H9 (cell line): ENCODE measurements at regions not wholly inside any gene's neighbourhood (a gene's known extent, or its start where the extent isn't known, plus 50 kb on each side); places are given as distances from the start of the nearest gene placed in this dataset.

ENCODE experiments used
- DNase-seq: peaks from one replicate; pipeline ENCODE4 v3.0.0-alpha.2; 2017
- H2AFZ ChIP-seq: one replicate; pipeline ENCODE4 v1.6.1; 2013; ENCODE audit warnings: mild to moderate bottlenecking, low read length, control low read depth, moderate library complexity
- H2AK5ac ChIP-seq: 2 replicates; pipeline ENCODE4 v1.6.1; 2013; ENCODE audit warnings: low read length, control low read depth, mixed read lengths; ENCODE audit not compliant: insufficient read length
- H2BK120ac ChIP-seq: one replicate; pipeline ENCODE4 v1.6.1; 2013; ENCODE audit warnings: low read depth, mild to moderate bottlenecking, low read length, control low read depth, inconsistent platforms; ENCODE audit not compliant: poor library complexity, severe bottlenecking
- H2BK12ac ChIP-seq: 2 replicates; pipeline ENCODE4 v1.6.1; 2013; ENCODE audit warnings: low read length, control low read depth, mixed read lengths, low read depth; ENCODE audit not compliant: insufficient read length
- H2BK15ac ChIP-seq: 2 replicates; pipeline ENCODE4 v1.6.1; 2013; ENCODE audit warnings: low read depth, low read length, control low read depth
- H2BK20ac ChIP-seq: one replicate; pipeline ENCODE4 v1.6.1; 2013; ENCODE audit warnings: low read depth, mild to moderate bottlenecking, low read length, control low read depth, inconsistent platforms; ENCODE audit not compliant: poor library complexity, severe bottlenecking
- H2BK5ac ChIP-seq: 2 replicates; pipeline ENCODE4 v1.6.1; 2013; ENCODE audit warnings: low read length, control low read depth, mixed read lengths; ENCODE audit not compliant: insufficient read length
- H3K14ac ChIP-seq: 2 replicates; pipeline ENCODE4 v1.6.1; 2013; ENCODE audit warnings: low read length, control low read depth; ENCODE audit not compliant: insufficient read depth
- H3K18ac ChIP-seq: 2 replicates; pipeline ENCODE4 v1.6.1; 2013; ENCODE audit warnings: low read depth, mild to moderate bottlenecking, mixed read lengths, low read length, control low read depth; ENCODE audit not compliant: insufficient read length
- H3K23ac ChIP-seq: 2 replicates; pipeline ENCODE4 v1.6.1; 2013; ENCODE audit warnings: low read length, control low read depth, mixed read lengths, low read depth; ENCODE audit not compliant: insufficient read length
- H3K23me2 ChIP-seq: 2 replicates; pipeline ENCODE4 v1.6.1; 2013; ENCODE audit warnings: low read depth, mild to moderate bottlenecking, mixed read lengths, low read length, control low read depth; ENCODE audit not compliant: insufficient read length, poor library complexity, severe bottlenecking
- H3K27ac ChIP-seq: 2 replicates; pipeline ENCODE4 v1.5.1; 2013; ENCODE audit warnings: low read length, control low read depth, mixed read lengths, low read depth; ENCODE audit not compliant: insufficient read length
- H3K27me3 ChIP-seq: 2 replicates; pipeline ENCODE4 v1.6.1; 2013; ENCODE audit warnings: low read length, control low read depth, inconsistent platforms; ENCODE audit not compliant: insufficient read depth
- H3K4ac ChIP-seq: 2 replicates; pipeline ENCODE4 v1.6.1; 2013; ENCODE audit warnings: low read depth, mild to moderate bottlenecking, control low read depth, inconsistent platforms, low read length, moderate library complexity
- H3K4me1 ChIP-seq: 2 replicates; pipeline ENCODE4 v1.6.1; 2013; ENCODE audit warnings: low read length, control low read depth, inconsistent platforms; ENCODE audit not compliant: insufficient read depth
- H3K4me2 ChIP-seq: 2 replicates; pipeline ENCODE4 v1.6.1; 2013; ENCODE audit warnings: low read length, control low read depth, mixed read lengths; ENCODE audit not compliant: insufficient read length, insufficient read depth
- H3K56ac ChIP-seq: 2 replicates; pipeline ENCODE4 v1.6.1; 2013; ENCODE audit warnings: low read depth, mild to moderate bottlenecking, mixed read lengths, low read length, control low read depth; ENCODE audit not compliant: insufficient read length
- H3K79me1 ChIP-seq: 2 replicates; pipeline ENCODE4 v1.6.1; 2013; ENCODE audit warnings: low read depth, mild to moderate bottlenecking, moderate library complexity, low read length, control low read depth, inconsistent platforms; ENCODE audit not compliant: insufficient read depth, poor library complexity, severe bottlenecking
- H3K79me2 ChIP-seq: 2 replicates; pipeline ENCODE4 v1.6.1; 2013; ENCODE audit warnings: low read length, control low read depth, inconsistent platforms; ENCODE audit not compliant: insufficient read depth
- H3K9ac ChIP-seq: 2 replicates; pipeline ENCODE4 v1.6.1; 2013; ENCODE audit warnings: low read length, control low read depth, mixed read lengths; ENCODE audit not compliant: insufficient read length; ENCODE audit errors: extremely low read depth
- H3K9me3 ChIP-seq: one replicate; pipeline ENCODE4 v1.6.1; 2013; ENCODE audit warnings: low read depth, low read length, inconsistent platforms; ENCODE audit not compliant: control insufficient read depth
- H3T11ph ChIP-seq: one replicate; pipeline ENCODE4 v1.6.1; 2013; ENCODE audit warnings: mild to moderate bottlenecking, low read length, control low read depth, inconsistent platforms
- H4K20me1 ChIP-seq: one replicate; pipeline ENCODE4 v1.6.1; 2013; ENCODE audit not compliant: control insufficient read depth, insufficient read length, insufficient read depth
- H4K5ac ChIP-seq: 2 replicates; pipeline ENCODE4 v1.6.1; 2013; ENCODE audit warnings: low read depth, mild to moderate bottlenecking, mixed read lengths, low read length, control low read depth; ENCODE audit not compliant: insufficient read length
- H4K8ac ChIP-seq: replicated peaks from 2 replicates; pipeline ENCODE4 v1.6.1; 2013; ENCODE audit warnings: low read length, control low read depth, mixed read lengths, low read depth; ENCODE audit not compliant: insufficient read length
- H4K91ac ChIP-seq: 2 replicates; pipeline ENCODE4 v1.6.1; 2013; ENCODE audit warnings: low read depth, mild to moderate bottlenecking, moderate library complexity, mixed read lengths, low read length, control low read depth; ENCODE audit not compliant: insufficient read length
- H3K27ac Mint-ChIP-seq, 3 experiments: 2 replicates in 2 of 3; 3 replicates in 1 of 3; pipeline ENCODE4 v1.8.0; 2020 to 2021; ENCODE audit warnings: mixed read lengths in 3 of 3, mild to moderate bottlenecking in 1 of 3, moderate library complexity in 1 of 3
- H3K27me3 Mint-ChIP-seq: 2 replicates; pipeline ENCODE4 v1.8.0; 2021; ENCODE audit warnings: low read depth, mild to moderate bottlenecking, moderate library complexity, mixed read lengths
- H3K36me3 Mint-ChIP-seq, 3 experiments: 2 replicates in 2 of 3; 3 replicates in 1 of 3; pipeline ENCODE4 v1.8.0; 2020 to 2021; ENCODE audit warnings: low read depth in 3 of 3, mixed read lengths in 3 of 3; ENCODE audit not compliant: insufficient read depth in 1 of 3
- H3K4me1 Mint-ChIP-seq, 2 experiments: 2 replicates each; pipeline ENCODE4 v1.8.0; 2020; ENCODE audit warnings: mixed read lengths in 2 of 2
- H3K4me3 Mint-ChIP-seq, 2 experiments: 2 replicates in 1 of 2; 3 replicates in 1 of 2; pipeline ENCODE4 v1.8.0; 2020 to 2021; ENCODE audit warnings: mild to moderate bottlenecking in 2 of 2, mixed read lengths in 2 of 2, moderate library complexity in 1 of 2
- H3K9me3 Mint-ChIP-seq, 2 experiments: 2 replicates in 1 of 2; 3 replicates in 1 of 2; pipeline ENCODE4 v1.8.0; 2020; ENCODE audit warnings: mild to moderate bottlenecking in 2 of 2, mixed read lengths in 2 of 2, moderate library complexity in 1 of 2
- WGBS: extraction: QIAGEN DNeasy Blood & Tissue Kit; methylation state at CpG from one replicate; pipeline ENCODE4 v1.1.7; 2013; ENCODE audit warnings: missing lambda C conversion rate, low lambda C conversion rate, mixed read lengths; ENCODE audit not compliant: insufficient read length; ENCODE audit errors: extremely low coverage; 5-methylcytosine and 5-hydroxymethylcytosine counted together
- TF ChIP-seq, protein P1 (sequence below): fragments of 200-600 bp; sonication (generic); conservative IDR thresholded peaks from 3 replicates; pipeline ENCODE4 v1.8.0; 2021; ENCODE audit warnings: antibody characterized with exemption, mild to moderate bottlenecking

DNA sequence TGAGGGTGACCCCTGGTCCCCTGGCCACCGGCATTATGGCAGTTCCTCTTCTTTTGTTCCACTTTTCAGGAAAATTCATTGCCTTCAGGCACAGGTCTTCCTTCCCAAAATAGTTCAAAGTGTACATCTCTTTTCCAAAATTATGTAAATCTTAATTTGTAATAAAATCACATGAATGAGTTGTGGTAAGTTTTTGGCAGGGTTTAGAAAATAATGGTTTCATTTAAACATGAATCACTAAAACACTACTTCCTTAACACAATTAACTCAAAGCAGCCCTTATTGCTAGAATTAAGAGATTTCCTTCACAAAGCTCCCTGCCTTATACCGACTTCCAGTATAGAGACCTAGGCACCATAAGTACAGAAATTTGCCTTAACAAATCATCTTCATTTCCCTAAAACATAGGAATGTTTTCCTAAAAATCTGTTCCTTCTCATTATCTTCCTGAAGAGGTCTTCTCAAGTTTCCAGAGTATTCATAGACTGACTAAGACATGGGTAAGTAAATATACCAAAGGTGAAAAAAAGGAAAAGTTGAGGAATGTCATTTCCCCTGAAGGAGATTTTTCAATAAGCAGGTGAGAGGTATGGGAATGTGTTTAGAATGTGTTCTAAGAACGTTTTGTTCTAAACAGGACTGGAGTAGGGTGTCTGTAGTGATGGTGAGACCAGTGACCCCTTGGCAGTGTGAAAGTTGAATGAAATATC lies 148.2 kb upstream of the CITED2 start:
- Histone ChIP-seq H3K27me3 (no peaks in the 10 kb centered on the region), H3K4me2 (no peak overlapping the region), H3K18ac (no peak overlapping the region), H3K9ac (no peak overlapping the region), H3K4ac (no peak overlapping the region), H4K5ac (no peak overlapping the region), H4K8ac (no peak overlapping the region), H3K27ac (no peak overlapping the region), H2BK12ac (no peak overlapping the region), H3K79me2 (no peaks in the 10 kb centered on the region), H3K9me3 (no peaks in the 10 kb centered on the region), H3T11ph (no peak overlapping the region), H3K56ac (no peak overlapping the region), H3K79me1 (no peaks in the 10 kb centered on the region), H3K23me2 (no peaks in the 10 kb centered on the region), H3K14ac (no peak overlapping the region), H3K23ac (no peak overlapping the region), H4K91ac (no peak overlapping the region), H2AFZ (no peak overlapping the region), H4K20me1 (no peaks in the 10 kb centered on the region), H2BK120ac (no peak overlapping the region), H2BK5ac (no peak overlapping the region), H2BK20ac (no peak overlapping the region), H2AK5ac (no peak overlapping the region), H2BK15ac (no peak overlapping the region), H3K4me1 (no peaks in the 10 kb centered on the region)
- Mint-ChIP-seq H3K4me3 (no peak overlapping the region), H3K9me3 (peaks cover 0 to 7% of the 10 kb centered on the region in 2 experiments; a peak in 2 of 5 replicates), H3K27ac (peak overlapping the region in 1 of 3 experiments; percentile 53; a peak in 1 of 7 replicates), H3K36me3 (peaks cover 0 to 4% (median 2%) of the 10 kb centered on the region in 3 experiments; a peak in 2 of 7 replicates), H3K4me1 (0 out of 4 replicates have a peak, but pooled peaks cover 0 to 3% of the 10 kb centered on the region in 2 experiments), H3K27me3 (no peaks in the 10 kb centered on the region)
- TF ChIP-seq, protein P1, sequence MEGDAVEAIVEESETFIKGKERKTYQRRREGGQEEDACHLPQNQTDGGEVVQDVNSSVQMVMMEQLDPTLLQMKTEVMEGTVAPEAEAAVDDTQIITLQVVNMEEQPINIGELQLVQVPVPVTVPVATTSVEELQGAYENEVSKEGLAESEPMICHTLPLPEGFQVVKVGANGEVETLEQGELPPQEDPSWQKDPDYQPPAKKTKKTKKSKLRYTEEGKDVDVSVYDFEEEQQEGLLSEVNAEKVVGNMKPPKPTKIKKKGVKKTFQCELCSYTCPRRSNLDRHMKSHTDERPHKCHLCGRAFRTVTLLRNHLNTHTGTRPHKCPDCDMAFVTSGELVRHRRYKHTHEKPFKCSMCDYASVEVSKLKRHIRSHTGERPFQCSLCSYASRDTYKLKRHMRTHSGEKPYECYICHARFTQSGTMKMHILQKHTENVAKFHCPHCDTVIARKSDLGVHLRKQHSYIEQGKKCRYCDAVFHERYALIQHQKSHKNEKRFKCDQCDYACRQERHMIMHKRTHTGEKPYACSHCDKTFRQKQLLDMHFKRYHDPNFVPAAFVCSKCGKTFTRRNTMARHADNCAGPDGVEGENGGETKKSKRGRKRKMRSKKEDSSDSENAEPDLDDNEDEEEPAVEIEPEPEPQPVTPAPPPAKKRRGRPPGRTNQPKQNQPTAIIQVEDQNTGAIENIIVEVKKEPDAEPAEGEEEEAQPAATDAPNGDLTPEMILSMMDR, result no peak
- WGBS, result no CpG with 5 or more reads among the region's 3 CpGs
- no peak for DNase-seq
